ENCODE measurements at regions not wholly inside any gene's neighbourhood (a gene's known extent, or its start where the extent isn't known, plus 50 kb on each side); places are given as distances from the start of the nearest gene placed in this dataset.

GRCh38 chr14:55500219-55500701 lies 59.8 kb upstream of the TBPL2 start:
- no peaks in the 10 kb centered on the region for H3K27me3 ChIP-seq
- H3K9me3 ChIP-seq, result no peaks in the 10 kb centered on the region
- intact Hi-C loops (cut with DNase I), result no loop called here
- H3K4me1 ChIP-seq, result no peaks in the 10 kb centered on the region
- TF ChIP-seq CTCF (IDR thresholded peaks at IDR 0.05) (no peak), POLR2A (IDR thresholded peaks at IDR 0.05) (no peak)
- ATAC-seq, result no peak
- 71% methylated on average over 8 of the region's 11 CpGs for WGBS (ENCODE audit: insufficient coverage, low coverage, low lambda C conversion rate, missing lambda C conversion rate)
- H3K4me3 ChIP-seq, result no peak overlapping the region
- no peaks in the 10 kb centered on the region for H3K36me3 ChIP-seq
- no peak overlapping the region for H3K27ac ChIP-seq
- no peak for DNase-seq

GRCh38 chr14:55500708-55501107 lies 60.3 kb upstream of the TBPL2 start:
- TF ChIP-seq POLR2A (IDR thresholded peaks at IDR 0.05) (no peak), CTCF (IDR thresholded peaks at IDR 0.05) (no peak)
- H3K9me3 ChIP-seq, result no peaks in the 10 kb centered on the region
- ATAC-seq (no peak), DNase-seq (no peak)
- H3K27ac ChIP-seq, result no peak overlapping the region
- intact Hi-C loops (cut with DNase I), result no loop called here
- no peaks in the 10 kb centered on the region for H3K27me3 ChIP-seq
- H3K4me1 ChIP-seq, result no peaks in the 10 kb centered on the region
- H3K4me3 ChIP-seq, result no peak overlapping the region
- H3K36me3 ChIP-seq, result no peaks in the 10 kb centered on the region
- 50% methylated on average over 2 of the region's 3 CpGs for WGBS (ENCODE audit: insufficient coverage, low coverage, low lambda C conversion rate, missing lambda C conversion rate)

- ATAC-seq (no peak), DNase-seq (no peak)
- no peaks in the 10 kb centered on the region for H3K4me1 ChIP-seq
- no peaks in the 10 kb centered on the region for H3K27me3 ChIP-seq
- no peak overlapping the region for H3K4me3 ChIP-seq
- H3K9me3 ChIP-seq, result no peaks in the 10 kb centered on the region
- no peak overlapping the region for H3K27ac ChIP-seq
- TF ChIP-seq POLR2A (IDR thresholded peaks at IDR 0.05) (no peak), CTCF (IDR thresholded peaks at IDR 0.05) (no peak)
- intact Hi-C loops (cut with DNase I), result no loop called here
- no peaks in the 10 kb centered on the region for H3K36me3 ChIP-seq
- 54% methylated on average over 3 of the region's 3 CpGs for WGBS (ENCODE audit: insufficient coverage, low coverage, low lambda C conversion rate, missing lambda C conversion rate)
Observed at GRCh38 chr14:55502746-55503284, 62.4 kb upstream of the TBPL2 start.

- DNase-seq, result no peak
- 75% methylated on average over 1 of the region's 4 CpGs for WGBS (ENCODE audit: insufficient coverage, low coverage, low lambda C conversion rate, missing lambda C conversion rate)
- intact Hi-C loops (cut with DNase I), result no loop called here
- Histone ChIP-seq H3K27me3 (no peaks in the 10 kb centered on the region), H3K27ac (no peak overlapping the region), H3K4me1 (no peaks in the 10 kb centered on the region), H3K9me3 (no peaks in the 10 kb centered on the region), H3K36me3 (no peaks in the 10 kb centered on the region), H3K4me3 (no peak overlapping the region)
- TF ChIP-seq POLR2A (IDR thresholded peaks at IDR 0.05), result no peak
- TF ChIP-seq CTCF (IDR thresholded peaks at IDR 0.05), result no peak
- ATAC-seq, result no peak
Observed at GRCh38 chr14:55505846-55506245, 65.4 kb upstream of the TBPL2 start.

- intact Hi-C loops (cut with DNase I), result no loop called here
- no peak overlapping the region for H3K27ac ChIP-seq
- no peak overlapping the region for H3K4me3 ChIP-seq
- H3K36me3 ChIP-seq, result no peaks in the 10 kb centered on the region
- 89% methylated on average over 1 of the region's 1 CpG for WGBS (ENCODE audit: insufficient coverage, low coverage, low lambda C conversion rate, missing lambda C conversion rate)
- no peak for DNase-seq
- H3K27me3 ChIP-seq, result no peaks in the 10 kb centered on the region
- ATAC-seq, result no peak
- no peak for TF ChIP-seq POLR2A (IDR thresholded peaks at IDR 0.05)
- TF ChIP-seq CTCF (IDR thresholded peaks at IDR 0.05), result no peak
- no peaks in the 10 kb centered on the region for H3K9me3 ChIP-seq
- no peaks in the 10 kb centered on the region for H3K4me1 ChIP-seq
Observed at GRCh38 chr14:55508676-55509075, 68.3 kb upstream of the TBPL2 start.

Measured in right lobe of liver (tissue), 6 donors.